Suppressor macrophage treated with lipopolysaccharide for 4 hours (primary cell): ENCODE measurements at regions not wholly inside any gene's neighbourhood (a gene's known extent, or its start where the extent isn't known, plus 50 kb on each side); places are given as distances from the start of the nearest gene placed in this dataset.

Experiments
- DNase-seq: peaks from one replicate; pipeline ENCODE4 v3.0.0-alpha.2; 2020

DNA sequence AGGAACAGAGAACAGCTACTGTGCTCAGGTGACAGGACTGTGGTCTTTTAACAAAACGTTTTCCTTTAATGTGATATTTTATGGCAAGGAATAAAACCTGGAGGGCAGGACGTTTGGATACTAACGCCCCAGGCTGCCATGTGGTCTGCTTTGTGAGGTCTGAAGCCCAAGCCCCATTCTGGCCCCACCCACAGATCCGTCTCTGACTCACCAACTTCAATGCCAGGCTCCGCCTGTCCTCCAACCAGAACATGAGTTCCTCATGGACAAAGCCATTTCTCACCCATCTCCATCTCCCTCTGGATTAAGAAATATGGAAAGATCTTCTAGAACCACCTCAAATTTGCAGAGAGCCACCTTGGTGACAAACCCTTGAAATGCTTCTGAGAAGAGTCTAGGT is 148.8 kb downstream of the CRYBB2 start:
- peak; percentile 8 for DNase-seq

GRCh38 chr22:25369041-25369440 is 149.6 kb downstream of the CRYBB2 start:
- DNase-seq: no peak

DNA sequence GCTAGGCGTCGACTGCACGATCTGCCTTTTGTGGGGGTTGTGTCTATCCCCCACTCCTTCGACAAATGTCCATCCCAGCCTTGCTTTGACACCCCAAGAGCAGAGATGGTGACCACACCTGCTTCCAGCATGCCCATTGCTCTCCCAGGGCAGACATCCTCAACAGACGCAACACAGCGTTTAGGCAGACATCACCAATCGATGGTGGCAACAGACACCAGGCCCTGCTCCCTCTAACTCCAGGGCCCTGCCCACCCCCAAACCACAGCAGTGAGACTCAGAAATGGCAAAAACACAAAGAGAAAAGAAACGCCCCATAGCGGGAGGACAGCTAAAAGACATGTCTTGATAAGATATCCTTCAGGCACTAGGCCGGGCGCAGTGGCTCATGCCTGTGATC is 150.9 kb downstream of the CRYBB2 start:
- no peak for DNase-seq

GRCh38 chr22:25372000-25372595 is 152.7 kb downstream of the CRYBB2 start:
- no peak for DNase-seq

GRCh38 chr22:25373961-25374360 is 154.5 kb downstream of the CRYBB2 start:
- DNase-seq: no peak

DNA sequence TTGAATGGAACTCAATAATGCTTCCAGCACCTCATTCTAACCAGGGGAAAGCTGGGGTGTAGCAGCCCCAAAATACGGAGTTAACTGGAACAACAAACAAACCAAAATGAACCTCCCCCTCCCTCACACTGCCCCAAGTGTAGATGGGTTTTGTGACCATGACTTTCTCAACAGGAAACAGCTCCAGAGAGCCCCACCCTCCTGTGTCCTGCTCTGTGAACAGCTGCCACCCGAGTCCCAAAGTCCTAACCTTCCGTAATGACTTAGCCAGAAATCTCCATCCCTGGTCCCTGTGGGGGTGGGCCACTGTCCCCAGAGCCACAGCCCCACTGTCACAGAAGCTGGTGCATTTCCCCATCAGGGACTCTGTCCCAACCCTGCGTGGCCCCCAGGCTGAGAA is 155.4 kb downstream of the CRYBB2 start:
- no peak for DNase-seq

DNA sequence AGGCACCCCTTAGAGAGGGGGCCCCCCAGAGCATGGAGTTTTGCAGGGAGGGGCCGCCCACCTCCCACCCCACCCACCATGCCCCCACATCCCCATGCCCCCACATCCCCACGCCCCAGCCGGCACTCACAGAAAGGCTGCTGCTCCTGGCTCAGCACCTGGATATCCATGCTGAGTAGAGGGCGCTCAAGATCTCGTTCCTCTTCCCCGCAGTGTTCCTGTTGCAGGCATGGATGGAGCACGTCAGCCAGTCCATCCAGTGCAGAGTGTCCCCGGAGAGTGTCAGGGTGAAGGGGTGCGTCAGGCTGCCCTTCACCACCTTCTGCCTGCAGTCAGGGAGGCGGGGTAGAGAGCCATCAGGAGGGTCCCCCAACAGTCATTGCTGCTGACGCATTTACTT is 156.2 kb downstream of the CRYBB2 start:
- no peak for DNase-seq

- DNase-seq: no peak
Observed at GRCh38 chr22:25377699-25378098, 158.3 kb downstream of the CRYBB2 start.

DNA sequence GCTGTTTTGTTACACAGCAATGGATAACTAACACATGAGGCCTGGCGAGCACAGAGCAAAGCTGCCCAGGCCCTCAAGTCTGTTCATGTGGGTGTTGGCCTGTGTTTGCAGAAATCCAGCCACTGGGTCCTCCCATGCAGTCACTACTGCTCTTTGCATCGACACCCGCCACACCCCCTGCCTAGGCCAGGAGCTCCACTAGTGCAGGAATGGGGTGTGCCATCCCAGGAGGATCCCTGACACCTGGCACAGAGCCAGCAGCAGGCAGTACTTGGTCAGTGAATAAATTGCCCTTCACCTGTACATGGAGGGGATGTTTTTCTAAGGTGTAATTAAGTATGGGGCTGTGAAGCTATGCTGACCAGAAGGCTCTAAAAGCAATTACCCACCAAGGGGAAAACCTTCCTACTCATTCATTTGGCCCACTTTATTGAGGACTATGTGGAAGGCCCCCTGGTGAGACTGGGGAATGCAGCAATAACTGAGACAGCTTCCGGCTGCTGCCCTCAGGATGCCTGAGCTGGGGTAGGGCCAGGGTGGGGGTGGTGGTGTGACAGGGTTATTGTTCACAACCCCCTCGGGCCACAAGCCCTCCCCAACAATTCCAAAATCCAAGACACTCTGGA is 160.8 kb downstream of the CRYBB2 start:
- no peak for DNase-seq

DNA sequence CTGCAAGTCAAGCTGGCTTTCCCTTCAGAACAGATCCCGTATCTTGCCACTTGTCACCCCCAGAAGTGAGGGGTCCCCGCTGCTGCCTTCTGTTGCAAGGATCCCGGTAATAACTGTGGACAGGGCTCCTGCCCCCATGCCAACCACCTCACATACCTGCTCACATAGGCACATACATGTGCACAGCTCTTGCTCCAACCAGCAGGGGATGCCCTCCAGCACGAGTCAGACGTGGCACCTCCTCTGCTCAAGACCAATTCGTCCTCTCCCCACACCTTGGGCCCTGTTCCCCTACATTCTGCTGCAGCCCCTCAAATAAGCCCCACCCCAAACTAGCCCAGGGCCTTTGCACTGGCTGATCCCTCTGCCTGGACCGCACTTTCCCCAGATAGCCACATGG is 163.3 kb downstream of the CRYBB2 start:
- no peak for DNase-seq

- DNase-seq: no peak
Observed at GRCh38 chr22:25383278-25383820, 163.9 kb downstream of the CRYBB2 start.

DNA sequence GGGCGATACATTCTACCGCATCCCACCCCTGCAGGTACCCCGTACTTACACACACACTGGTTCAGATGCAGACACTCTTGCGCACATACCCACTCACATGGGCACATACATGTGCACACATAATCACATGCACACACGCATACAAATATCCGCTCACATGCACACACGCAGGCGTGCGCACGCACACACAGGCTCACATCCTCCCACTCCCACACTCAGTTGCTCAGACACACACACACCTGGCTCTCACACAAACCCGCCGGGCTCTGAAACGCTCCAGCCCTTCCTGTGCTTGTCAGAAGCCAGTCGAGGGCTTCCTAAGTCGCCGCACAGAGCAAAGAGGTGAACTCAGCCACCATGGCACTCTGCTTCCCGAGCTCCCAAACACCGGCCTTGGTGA is 164.5 kb downstream of the CRYBB2 start:
- no peak for DNase-seq

- no peak for DNase-seq
Observed at GRCh38 chr22:25386538-25386884, 167.1 kb downstream of the CRYBB2 start.

- no peak for DNase-seq
Observed at GRCh38 chr22:25388415-25388814, 169.0 kb downstream of the CRYBB2 start.

DNA sequence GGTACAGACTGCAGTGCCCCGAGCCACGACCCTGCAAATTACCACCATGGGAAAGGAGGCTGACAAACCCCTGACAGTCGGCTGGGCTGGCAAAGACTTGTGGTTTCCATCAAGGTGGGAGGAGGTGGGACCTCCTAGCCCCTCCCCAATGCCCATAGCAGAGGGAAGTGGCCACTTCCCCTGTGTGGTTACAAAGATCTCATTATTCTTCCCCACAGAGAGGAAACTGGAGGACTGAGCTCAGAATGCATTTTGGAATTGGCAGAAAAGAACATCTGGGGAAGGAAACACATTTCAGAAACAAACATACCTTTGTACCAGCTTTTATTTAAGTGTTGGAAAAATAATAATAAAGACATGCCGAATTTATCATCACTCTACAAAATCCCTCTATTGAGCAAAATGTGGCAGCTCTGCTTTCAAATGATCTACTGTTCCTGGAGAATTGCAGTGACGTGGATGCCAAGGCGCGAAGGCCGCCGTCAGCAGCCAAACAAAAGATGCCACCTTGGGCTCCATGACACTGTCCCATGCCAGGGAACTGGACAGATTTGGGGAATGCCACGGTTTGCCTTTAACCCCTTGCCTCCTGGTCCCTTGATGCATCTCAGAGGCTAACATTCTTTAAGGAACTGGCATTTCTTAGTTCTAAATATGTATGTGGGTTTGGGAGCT is 169.6 kb downstream of the CRYBB2 start:
- peak; percentile 19 for DNase-seq

DNA sequence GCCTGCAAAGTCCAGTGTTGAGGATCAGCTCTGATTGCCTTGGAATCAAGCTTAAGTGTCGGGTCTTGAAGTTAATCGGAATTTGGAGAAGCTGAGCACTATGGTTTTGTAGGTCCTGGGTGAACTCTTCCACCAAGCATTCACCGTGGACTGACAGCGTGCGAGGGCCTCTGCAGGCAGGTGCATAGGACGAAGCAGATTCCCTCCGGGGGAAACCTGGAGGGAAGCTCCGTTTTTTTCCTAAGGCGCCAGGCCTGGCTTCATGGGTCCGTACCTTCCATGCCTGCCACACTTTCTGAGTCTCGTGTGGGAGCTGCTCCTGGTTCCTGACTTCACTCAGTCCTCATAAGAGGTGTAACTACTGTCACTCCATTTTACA is 170.1 kb downstream of the CRYBB2 start:
- DNase-seq: no peak

- DNase-seq: no peak
Observed at GRCh38 chr22:25390297-25391240, 171.1 kb downstream of the CRYBB2 start.

GRCh38 chr22:25392584-25392983 is 171.9 kb upstream of the GRK3 start:
- no peak for DNase-seq

DNA sequence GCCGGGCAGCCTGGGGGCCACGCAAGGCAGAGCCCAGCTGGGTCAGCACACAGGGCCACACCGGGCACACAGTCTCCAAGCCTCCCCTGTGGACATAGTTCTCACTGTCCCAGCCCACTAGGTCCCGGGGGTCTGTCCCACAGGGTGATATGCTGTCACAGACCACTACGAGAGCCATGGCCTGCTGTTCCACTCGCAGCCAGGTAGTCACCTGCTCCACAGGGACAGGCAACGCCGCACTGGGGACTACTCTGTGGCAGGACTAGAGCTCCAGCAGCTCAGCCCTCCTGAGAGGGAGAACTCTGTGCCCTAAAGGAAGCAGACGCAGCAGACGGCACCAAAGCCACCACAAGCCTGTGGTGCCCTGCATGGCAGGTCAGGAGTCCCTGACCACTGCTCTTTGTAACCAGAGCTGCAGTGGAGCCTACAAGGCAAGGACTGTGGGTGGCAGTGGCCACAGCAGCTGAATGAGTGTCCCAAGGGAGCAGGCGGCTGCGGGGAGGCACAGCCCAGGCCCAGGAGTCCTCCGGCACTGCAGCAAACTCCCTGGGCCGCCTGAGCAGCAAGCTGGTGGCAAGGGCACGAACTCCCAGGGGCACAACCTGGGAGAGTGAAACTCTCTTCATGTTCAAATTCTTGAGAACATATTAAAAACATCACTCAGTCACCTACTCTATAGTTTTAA is 171.2 kb upstream of the GRK3 start:
- no peak for DNase-seq

DNA sequence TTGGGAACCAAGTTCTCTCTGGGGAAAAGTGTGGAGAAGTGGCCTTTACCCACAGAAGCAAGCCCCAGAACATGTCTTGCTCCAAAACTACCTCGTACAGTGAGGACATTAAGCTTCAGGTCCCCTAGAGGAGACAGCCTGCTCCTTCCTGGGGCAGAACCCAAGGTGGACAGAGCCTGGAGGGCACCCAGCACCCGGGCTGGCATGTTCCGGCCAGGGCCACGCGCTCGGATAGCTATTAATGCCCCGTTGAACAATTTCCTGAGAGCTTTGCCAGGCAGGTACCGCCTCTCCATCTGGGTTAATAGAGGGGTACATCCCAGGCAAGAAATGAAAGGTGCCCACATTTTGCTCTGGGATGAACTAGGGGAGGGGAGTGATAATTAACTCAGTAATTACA is 169.0 kb upstream of the GRK3 start:
- no peak for DNase-seq

DNA sequence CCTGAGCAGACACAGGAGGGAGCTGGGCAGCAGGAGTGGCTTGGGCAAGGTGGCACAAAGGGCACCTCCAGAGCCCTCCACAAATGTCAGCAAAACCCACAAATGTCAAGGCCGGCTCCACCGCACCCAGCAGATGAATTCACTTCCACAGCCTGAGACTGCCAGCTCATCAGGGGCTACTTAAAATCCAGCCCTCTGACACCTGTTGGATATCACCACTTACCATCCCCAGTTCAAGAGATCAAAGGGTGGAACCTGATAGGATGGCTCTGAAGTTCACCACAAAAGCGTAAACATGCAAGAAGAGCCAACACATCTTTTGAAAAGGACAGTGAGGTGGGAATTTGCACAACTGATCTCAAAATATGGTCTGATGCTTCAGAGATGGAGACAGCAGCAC is 168.6 kb upstream of the GRK3 start:
- no peak for DNase-seq

DNA sequence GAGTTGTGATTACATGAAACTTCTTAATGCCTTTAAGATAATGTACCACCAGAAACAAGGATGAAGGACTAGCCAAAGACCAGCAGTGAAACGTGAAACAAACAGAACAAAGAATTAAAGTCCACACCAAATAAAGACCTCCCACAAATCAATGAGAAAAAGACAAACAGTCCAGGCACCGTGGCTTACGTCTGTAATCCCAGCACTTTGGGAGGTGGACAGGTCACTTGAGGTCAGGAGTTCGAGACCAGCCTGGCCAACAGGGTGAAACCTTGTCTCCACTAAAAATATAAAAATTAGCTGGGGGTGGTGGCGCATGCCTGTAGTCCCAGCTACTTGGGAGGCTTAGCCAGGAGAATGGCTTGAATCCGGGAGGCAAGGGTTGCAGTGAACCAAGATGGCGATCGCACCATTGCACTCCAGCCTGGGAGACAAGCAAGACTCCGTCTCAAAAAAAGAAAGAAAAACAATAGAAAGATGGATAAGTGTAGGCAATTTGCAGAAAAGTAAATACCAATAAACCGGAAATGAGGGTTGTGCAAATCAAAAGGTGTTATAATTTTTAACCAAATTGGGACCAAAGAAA is 167.8 kb upstream of the GRK3 start:
- DNase-seq: no peak
